ENCODE measurements at regions not wholly inside any gene's neighbourhood (a gene's known extent, or its start where the extent isn't known, plus 50 kb on each side); places are given as distances from the start of the nearest gene placed in this dataset.

GRCh38 chr7:17242504-17242903, 55.9 kb upstream of the AHR start:
- Histone ChIP-seq H3K36me3 (replicated peaks) (no peaks in the 10 kb centered on the region), H3K4me3 (ENCODE audit: low read depth, low read length) (no peak overlapping the region), H3K27me3 (replicated peaks) (no peaks in the 10 kb centered on the region), H3K27ac (no peak overlapping the region)
- no peak for TF ChIP-seq CTCF (IDR thresholded peaks at IDR 0.05; ENCODE audit: low read depth, low read length, missing control alignments)
- no peak for DNase-seq
- in situ Hi-C loops (cut with HindIII; ENCODE audit: low pct_ligation_motif_present, low sequenced_read_pairs) = no loop called here

- TF ChIP-seq CTCF (IDR thresholded peaks at IDR 0.05; ENCODE audit: low read depth, low read length, missing control alignments) = no peak
- Histone ChIP-seq H3K27me3 (replicated peaks) (no peaks in the 10 kb centered on the region), H3K27ac (no peak overlapping the region), H3K4me3 (ENCODE audit: low read depth, low read length) (no peak overlapping the region), H3K36me3 (replicated peaks) (no peaks in the 10 kb centered on the region)
- DNase-seq = no peak
- in situ Hi-C loops (cut with HindIII; ENCODE audit: low pct_ligation_motif_present, low sequenced_read_pairs) = no loop called here
Measured at GRCh38 chr7:17244786-17245185, 53.7 kb upstream of the AHR start.

- no peak for DNase-seq
- TF ChIP-seq CTCF (IDR thresholded peaks at IDR 0.05; ENCODE audit: low read depth, low read length, missing control alignments) = no peak
- H3K27me3 ChIP-seq (replicated peaks) = no peaks in the 10 kb centered on the region
- in situ Hi-C loops (cut with HindIII; ENCODE audit: low pct_ligation_motif_present, low sequenced_read_pairs) = no loop called here
- H3K27ac ChIP-seq = no peak overlapping the region
- H3K36me3 ChIP-seq (replicated peaks) = no peaks in the 10 kb centered on the region
- H3K4me3 ChIP-seq (ENCODE audit: low read depth, low read length) = no peak overlapping the region
Measured at GRCh38 chr7:17247357-17247756, 51.1 kb upstream of the AHR start.

- in situ Hi-C loops (cut with HindIII; ENCODE audit: low pct_ligation_motif_present, low sequenced_read_pairs) = no loop called here
- Histone ChIP-seq H3K27ac (no peak overlapping the region), H3K36me3 (replicated peaks) (no peaks in the 10 kb centered on the region), H3K4me3 (ENCODE audit: low read depth, low read length) (no peak overlapping the region), H3K27me3 (replicated peaks) (no peaks in the 10 kb centered on the region)
- TF ChIP-seq CTCF (IDR thresholded peaks at IDR 0.05; ENCODE audit: low read depth, low read length, missing control alignments) = no peak
- DNase-seq = no peak
Measured at GRCh38 chr7:17248527-17248926, 49.9 kb upstream of the AHR start.

All from brain microvascular endothelial cell (primary cell).